ENCODE measurements at regions not wholly inside any gene's neighbourhood (a gene's known extent, or its start where the extent isn't known, plus 50 kb on each side); places are given as distances from the start of the nearest gene placed in this dataset.

DNA sequence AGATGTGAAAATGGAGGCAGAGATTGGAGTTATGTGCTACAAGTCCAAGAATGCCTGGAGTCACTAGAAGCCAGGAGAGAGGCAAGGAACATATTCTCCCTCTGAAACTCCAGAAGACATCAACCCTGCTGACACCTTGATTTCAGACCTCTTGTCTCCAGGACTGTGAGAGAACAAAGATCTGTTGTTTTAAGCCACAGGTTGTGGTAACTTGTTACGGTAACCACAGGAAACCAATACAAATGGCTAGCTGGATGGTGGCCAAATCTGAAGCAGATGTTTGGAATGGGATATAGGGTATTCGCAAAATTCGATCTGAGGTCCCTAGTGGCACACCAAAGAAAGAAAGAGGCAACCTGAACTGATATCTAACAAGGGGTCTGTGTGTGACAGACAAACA lies 129.0 kb downstream of the HERPUD2 start:
- TF ChIP-seq, protein P1, sequence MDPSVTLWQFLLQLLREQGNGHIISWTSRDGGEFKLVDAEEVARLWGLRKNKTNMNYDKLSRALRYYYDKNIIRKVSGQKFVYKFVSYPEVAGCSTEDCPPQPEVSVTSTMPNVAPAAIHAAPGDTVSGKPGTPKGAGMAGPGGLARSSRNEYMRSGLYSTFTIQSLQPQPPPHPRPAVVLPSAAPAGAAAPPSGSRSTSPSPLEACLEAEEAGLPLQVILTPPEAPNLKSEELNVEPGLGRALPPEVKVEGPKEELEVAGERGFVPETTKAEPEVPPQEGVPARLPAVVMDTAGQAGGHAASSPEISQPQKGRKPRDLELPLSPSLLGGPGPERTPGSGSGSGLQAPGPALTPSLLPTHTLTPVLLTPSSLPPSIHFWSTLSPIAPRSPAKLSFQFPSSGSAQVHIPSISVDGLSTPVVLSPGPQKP (IDR thresholded peaks at IDR 0.05; ENCODE audit: borderline replicate concordance, low read depth, low read length), result no peak
- TF ChIP-seq, protein P2, sequence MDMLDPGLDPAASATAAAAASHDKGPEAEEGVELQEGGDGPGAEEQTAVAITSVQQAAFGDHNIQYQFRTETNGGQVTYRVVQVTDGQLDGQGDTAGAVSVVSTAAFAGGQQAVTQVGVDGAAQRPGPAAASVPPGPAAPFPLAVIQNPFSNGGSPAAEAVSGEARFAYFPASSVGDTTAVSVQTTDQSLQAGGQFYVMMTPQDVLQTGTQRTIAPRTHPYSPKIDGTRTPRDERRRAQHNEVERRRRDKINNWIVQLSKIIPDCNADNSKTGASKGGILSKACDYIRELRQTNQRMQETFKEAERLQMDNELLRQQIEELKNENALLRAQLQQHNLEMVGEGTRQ (IDR thresholded peaks at IDR 0.05; ENCODE audit: low read depth, low read length), result no peak
- TF ChIP-seq RCOR1 (IDR thresholded peaks at IDR 0.05; ENCODE audit: insufficient replicate concordance, low read length) (no peak), CTCF (conservative IDR thresholded peaks at IDR 0.05; ENCODE audit: low read depth, low read length) (no peak), RAD21 (IDR thresholded peaks at IDR 0.05; ENCODE audit: low read length) (no peak), MAZ (IDR thresholded peaks at IDR 0.05; ENCODE audit: borderline replicate concordance, low read depth, low read length) (no peak), MXI1 (IDR thresholded peaks at IDR 0.05; ENCODE audit: borderline replicate concordance, low read depth, low read length) (no peak), POLR2A (IDR thresholded peaks at IDR 0.05; ENCODE audit: low read depth, low read length) (no peak), SMC3 (IDR thresholded peaks at IDR 0.05; ENCODE audit: low read depth, low read length) (no peak), CEBPB (IDR thresholded peaks at IDR 0.05; ENCODE audit: low read depth, low read length) (no peak)

All from IMR-90 (cell line).